ENCODE measurements at regions not wholly inside any gene's neighbourhood (a gene's known extent, or its start where the extent isn't known, plus 50 kb on each side); places are given as distances from the start of the nearest gene placed in this dataset.

DNA sequence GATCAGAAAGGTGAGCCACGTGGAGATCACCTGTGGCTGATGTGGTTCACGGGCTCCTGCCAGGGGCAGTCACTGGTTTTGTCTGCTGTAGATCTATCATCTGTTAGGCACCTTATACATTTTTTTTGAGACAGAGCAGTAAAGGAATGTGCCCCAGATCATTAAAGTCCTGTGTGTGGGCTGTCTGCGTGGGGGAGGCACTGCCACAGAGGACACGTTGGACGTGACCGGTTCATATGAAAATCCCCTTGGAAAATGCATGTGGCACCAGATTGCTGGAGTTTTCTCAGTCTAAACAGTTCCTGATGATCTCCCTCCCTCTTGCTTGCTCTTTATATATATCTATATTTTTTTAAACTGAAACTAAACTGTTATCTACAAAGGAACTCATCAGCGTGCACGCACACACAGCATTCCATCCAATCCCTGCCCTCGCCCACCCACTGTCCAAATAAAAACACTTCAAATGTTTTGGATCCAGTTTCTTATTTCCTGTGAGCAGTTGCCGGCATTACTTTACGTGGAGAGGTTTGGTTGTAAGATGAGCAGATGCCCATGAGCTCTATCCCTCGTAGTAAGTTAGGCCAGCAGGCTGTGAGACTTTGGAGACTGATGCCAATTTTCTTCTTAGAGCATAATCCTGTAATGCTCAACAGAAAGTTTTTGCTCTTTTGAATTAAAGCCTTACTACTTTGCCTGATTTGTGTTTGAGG is 161.6 kb upstream of the EXOC2 start:
- TF ChIP-seq GABPA (IDR thresholded peaks at IDR 0.05; ENCODE audit: low read depth) (no peak), YY1 (IDR thresholded peaks at IDR 0.05; ENCODE audit: low read depth, low read length) (no peak), GATAD2B (conservative IDR thresholded peaks at IDR 0.05; ENCODE audit: low read depth) (no peak), TAF1 (IDR thresholded peaks at IDR 0.05; ENCODE audit: borderline replicate concordance, low read depth, low read length) (no peak), TCF12 (IDR thresholded peaks at IDR 0.05; ENCODE audit: low read depth, low read length) (no peak), BACH1 (IDR thresholded peaks at IDR 0.05; ENCODE audit: borderline replicate concordance) (no peak), EED (IDR thresholded peaks at IDR 0.05; ENCODE audit: low read depth) (no peak), POLR2A (IDR thresholded peaks at IDR 0.05; ENCODE audit: low read depth, low read length) (no peak), HDGF (IDR thresholded peaks at IDR 0.05) (no peak), SP1 (IDR thresholded peaks at IDR 0.05; ENCODE audit: low read depth, low read length) (no peak), ESRRA (IDR thresholded peaks at IDR 0.05; ENCODE audit: low read length) (no peak)
- TF ChIP-seq, protein P1, sequence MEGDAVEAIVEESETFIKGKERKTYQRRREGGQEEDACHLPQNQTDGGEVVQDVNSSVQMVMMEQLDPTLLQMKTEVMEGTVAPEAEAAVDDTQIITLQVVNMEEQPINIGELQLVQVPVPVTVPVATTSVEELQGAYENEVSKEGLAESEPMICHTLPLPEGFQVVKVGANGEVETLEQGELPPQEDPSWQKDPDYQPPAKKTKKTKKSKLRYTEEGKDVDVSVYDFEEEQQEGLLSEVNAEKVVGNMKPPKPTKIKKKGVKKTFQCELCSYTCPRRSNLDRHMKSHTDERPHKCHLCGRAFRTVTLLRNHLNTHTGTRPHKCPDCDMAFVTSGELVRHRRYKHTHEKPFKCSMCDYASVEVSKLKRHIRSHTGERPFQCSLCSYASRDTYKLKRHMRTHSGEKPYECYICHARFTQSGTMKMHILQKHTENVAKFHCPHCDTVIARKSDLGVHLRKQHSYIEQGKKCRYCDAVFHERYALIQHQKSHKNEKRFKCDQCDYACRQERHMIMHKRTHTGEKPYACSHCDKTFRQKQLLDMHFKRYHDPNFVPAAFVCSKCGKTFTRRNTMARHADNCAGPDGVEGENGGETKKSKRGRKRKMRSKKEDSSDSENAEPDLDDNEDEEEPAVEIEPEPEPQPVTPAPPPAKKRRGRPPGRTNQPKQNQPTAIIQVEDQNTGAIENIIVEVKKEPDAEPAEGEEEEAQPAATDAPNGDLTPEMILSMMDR (IDR thresholded peaks at IDR 0.05 in 2 of 3, conservative IDR thresholded peaks at IDR 0.05 in 1 of 3; ENCODE audit: control insufficient read depth in 2 of 3, extremely low read depth in 1 of 3, insufficient read depth in 1 of 3, low read depth in 3 of 3, low read length in 3 of 3), result no peak
- TF ChIP-seq, protein P2, sequence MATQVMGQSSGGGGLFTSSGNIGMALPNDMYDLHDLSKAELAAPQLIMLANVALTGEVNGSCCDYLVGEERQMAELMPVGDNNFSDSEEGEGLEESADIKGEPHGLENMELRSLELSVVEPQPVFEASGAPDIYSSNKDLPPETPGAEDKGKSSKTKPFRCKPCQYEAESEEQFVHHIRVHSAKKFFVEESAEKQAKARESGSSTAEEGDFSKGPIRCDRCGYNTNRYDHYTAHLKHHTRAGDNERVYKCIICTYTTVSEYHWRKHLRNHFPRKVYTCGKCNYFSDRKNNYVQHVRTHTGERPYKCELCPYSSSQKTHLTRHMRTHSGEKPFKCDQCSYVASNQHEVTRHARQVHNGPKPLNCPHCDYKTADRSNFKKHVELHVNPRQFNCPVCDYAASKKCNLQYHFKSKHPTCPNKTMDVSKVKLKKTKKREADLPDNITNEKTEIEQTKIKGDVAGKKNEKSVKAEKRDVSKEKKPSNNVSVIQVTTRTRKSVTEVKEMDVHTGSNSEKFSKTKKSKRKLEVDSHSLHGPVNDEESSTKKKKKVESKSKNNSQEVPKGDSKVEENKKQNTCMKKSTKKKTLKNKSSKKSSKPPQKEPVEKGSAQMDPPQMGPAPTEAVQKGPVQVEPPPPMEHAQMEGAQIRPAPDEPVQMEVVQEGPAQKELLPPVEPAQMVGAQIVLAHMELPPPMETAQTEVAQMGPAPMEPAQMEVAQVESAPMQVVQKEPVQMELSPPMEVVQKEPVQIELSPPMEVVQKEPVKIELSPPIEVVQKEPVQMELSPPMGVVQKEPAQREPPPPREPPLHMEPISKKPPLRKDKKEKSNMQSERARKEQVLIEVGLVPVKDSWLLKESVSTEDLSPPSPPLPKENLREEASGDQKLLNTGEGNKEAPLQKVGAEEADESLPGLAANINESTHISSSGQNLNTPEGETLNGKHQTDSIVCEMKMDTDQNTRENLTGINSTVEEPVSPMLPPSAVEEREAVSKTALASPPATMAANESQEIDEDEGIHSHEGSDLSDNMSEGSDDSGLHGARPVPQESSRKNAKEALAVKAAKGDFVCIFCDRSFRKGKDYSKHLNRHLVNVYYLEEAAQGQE (IDR thresholded peaks at IDR 0.05; ENCODE audit: low read depth, low read length), result no peak

Measured in GM12878 (cell line).